Epithelial cell of proximal tubule (primary cell): ENCODE measurements at regions not wholly inside any gene's neighbourhood (a gene's known extent, or its start where the extent isn't known, plus 50 kb on each side); places are given as distances from the start of the nearest gene placed in this dataset.
"Not testable (repeated sequence)": the region's sequence is repeated elsewhere in the genome, so short reads cannot be mapped to it uniquely, and the experiment has no call there.

Experiments used
- DNase-seq: peaks from one replicate; pipeline ENCODE4 v3.0.0-alpha.2; 2011; ENCODE audit warnings: low read depth
- H3K4me3 ChIP-seq: 2 replicates; pipeline ENCODE4 v1.5.1; 2011; ENCODE audit warnings: low read depth, mild to moderate bottlenecking, low read length
- TF ChIP-seq, protein P1 (sequence below): conservative IDR thresholded peaks from 2 replicates; pipeline ENCODE4 v1.5.1; 2012; ENCODE audit warnings: low read depth, mild to moderate bottlenecking, low read length

DNA sequence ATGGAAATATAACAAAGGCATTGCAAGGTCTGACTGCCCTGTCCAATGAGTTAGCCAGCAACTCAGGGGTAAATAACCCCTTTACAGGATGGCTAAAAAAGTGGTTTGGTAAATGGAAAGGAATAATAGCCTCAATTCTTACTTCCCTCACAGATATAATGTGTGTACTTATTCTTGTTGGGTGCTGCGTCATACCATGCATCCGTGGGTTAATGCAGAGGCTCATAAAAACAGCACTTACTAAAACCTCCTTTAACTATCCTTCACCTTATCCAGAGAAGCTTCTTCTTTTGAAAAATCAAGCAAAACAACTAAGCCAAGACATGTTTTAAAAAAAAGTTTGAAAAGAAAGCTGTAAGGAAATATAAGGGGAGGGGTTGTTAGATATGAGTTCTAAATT is 301.0 kb downstream of the PAPSS1 start:
- TF ChIP-seq, protein P1, sequence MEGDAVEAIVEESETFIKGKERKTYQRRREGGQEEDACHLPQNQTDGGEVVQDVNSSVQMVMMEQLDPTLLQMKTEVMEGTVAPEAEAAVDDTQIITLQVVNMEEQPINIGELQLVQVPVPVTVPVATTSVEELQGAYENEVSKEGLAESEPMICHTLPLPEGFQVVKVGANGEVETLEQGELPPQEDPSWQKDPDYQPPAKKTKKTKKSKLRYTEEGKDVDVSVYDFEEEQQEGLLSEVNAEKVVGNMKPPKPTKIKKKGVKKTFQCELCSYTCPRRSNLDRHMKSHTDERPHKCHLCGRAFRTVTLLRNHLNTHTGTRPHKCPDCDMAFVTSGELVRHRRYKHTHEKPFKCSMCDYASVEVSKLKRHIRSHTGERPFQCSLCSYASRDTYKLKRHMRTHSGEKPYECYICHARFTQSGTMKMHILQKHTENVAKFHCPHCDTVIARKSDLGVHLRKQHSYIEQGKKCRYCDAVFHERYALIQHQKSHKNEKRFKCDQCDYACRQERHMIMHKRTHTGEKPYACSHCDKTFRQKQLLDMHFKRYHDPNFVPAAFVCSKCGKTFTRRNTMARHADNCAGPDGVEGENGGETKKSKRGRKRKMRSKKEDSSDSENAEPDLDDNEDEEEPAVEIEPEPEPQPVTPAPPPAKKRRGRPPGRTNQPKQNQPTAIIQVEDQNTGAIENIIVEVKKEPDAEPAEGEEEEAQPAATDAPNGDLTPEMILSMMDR = no peak
- no peak overlapping the region for H3K4me3 ChIP-seq

DNA sequence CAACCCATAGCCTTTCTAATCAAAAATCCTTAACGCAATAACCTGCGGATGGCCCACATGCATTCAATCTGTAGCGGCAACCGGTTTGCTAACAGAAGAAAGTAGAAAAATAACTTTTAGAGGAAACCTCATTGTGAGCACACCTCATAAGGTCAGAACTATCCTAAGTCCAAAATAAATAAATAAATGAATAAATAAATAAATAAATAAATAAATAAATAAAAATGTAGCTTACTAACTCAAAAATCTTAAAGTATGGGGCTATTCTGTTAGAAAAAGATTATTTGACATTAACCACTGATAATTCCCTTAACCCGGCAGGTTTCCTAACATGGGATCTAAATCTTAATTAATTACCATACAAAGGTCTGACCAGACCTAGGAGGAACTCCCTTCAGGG is 304.5 kb downstream of the PAPSS1 start:
- H3K4me3 ChIP-seq, DNase-seq: not testable (repeated sequence)

More for the DNA sequence above, 301.0 kb downstream of the PAPSS1 start:
- no peak for DNase-seq

DNA sequence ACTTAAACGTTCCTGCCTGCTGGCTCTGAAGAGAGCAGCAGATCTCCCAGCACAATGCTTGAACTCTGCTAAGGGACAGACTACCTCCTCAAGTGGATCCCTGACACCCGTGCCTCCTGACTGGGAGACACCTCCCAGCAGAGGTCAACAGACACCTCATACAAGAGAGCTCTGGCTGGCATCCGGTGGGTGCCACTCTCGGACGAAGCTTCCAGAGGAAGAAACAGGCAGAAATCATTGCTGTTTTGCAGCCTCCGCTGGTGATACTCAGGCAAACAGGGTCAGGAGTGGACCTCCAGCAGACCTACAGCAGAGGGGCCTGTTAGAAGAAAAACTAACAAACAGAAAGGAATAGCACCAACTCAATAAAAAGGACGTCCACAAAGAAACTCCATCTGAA is 310.2 kb downstream of the PAPSS1 start:
- DNase-seq, H3K4me3 ChIP-seq: not testable (repeated sequence)

DNA sequence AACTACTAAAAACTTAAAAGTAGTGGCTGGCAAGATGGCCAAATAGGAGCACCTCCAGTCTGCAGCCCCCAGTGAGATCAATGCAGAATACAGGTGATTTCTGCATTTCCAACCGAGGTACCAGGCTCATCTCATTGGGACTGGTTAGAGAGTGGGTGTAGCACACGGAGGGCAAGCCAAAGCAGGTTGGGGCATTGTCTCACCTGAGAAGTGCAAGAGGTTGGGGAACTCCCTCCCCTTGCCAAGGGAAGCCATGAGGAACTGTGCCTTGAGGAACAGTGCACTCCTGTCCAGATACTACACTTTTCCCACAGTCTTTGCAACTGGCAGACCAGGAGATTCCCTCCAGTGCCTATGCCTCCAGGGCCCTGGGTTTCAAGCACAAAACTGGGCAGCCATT is 311.1 kb downstream of the PAPSS1 start:
- no peak for DNase-seq
- TF ChIP-seq, protein P1 = no peak
- no peak overlapping the region for H3K4me3 ChIP-seq

DNA sequence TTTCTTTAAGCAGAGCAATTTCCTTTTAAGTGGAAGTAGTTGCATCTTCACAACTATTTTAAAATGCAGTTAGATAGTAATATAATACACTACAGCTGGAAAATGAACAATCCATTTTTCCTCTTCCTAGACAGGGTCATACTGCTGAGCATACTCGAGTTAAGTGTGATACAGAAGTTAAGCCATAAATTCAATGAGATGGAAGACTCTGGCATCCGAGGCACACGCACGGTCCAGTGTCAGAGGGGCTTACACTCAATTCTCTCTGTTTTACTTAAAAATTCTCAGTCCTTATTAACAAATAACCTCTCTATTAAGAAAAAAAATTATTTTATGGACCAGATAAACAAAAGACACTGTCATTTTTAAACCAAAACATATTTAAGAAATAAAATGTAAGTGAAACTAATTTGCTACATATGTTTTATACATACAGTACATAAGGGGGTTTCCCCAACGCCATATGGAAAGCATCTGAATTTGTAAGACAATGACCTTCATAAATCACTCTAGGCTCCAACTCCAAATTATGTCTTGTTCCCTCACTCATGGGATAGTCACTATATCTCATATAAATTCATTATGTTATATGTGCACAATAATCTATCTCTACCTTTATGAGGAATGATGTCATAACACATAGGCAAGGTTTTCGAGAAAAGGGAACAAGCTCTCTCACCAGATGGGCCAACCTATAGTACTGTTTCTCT is 315.3 kb downstream of the PAPSS1 start:
- no peak overlapping the region for H3K4me3 ChIP-seq
- DNase-seq = no peak
- TF ChIP-seq, protein P1 = no peak

DNA sequence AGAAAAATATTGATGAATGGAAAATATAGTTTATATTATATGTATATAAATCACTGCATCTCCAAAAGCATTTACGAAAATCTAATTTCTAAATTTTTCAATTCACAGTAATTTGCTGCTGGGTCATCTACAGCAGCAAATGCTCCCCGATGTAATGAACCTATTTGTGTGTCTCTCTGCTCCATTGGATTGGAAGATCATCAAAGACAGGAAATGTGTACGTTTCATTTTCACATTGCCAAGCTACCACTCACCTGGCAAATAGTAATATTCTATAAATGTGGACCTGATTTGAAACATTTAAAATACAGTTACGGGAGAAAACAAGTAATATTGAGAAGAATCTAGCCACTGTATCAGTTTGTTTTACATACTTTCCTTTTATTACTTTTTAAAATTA is 317.7 kb downstream of the PAPSS1 start:
- TF ChIP-seq, protein P1 = no peak
- DNase-seq = no peak
- H3K4me3 ChIP-seq = no peak overlapping the region

DNA sequence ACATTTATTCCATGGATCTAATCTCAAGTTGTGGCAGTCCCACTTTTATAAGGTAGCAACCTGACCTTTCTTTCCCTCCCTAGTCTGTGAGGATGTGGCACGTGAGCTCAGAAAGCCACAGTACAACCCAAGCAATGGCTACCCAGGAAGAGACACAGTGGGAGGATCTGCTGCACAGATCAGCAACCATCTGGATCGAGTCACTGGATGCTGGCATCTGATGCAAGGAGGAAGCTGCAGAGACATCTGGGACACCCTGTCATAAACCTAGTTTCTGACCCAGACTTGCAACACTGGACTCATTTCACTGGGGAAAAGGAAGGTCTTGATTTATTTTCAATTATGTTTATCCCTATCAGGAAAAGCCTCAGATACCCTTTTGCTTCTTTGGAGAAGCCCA is 327.1 kb downstream of the PAPSS1 start:
- TF ChIP-seq, protein P1 = no peak
- no peak overlapping the region for H3K4me3 ChIP-seq
- DNase-seq = no peak

DNA sequence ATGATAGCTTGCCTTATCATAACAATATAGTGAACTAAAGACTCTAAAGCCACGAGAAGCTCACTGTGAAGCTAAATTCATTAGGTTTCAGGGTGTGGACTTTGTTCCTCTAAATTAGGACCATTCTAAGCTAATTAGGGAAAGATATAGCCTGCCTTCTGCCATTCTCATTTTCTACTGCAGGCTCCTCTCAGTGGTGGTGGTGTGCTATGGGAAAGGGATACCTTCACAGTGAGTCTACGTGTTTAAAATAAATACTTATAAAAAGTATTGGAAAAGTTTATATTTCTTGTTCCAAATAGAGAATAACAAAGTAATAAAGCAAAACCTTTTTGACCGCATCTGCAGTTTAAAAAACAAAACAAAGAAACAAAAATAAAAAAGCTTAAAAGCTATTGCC is 327.7 kb downstream of the PAPSS1 start:
- DNase-seq = no peak
- no peak overlapping the region for H3K4me3 ChIP-seq
- TF ChIP-seq, protein P1 = no peak
